SW480 (cell line): ENCODE measurements at regions not wholly inside any gene's neighbourhood (a gene's known extent, or its start where the extent isn't known, plus 50 kb on each side); places are given as distances from the start of the nearest gene placed in this dataset.

Source experiments
- DNase-seq: peaks from one replicate; pipeline ENCODE4 v3.0.0-alpha.2; 2016; ENCODE audit warnings: low spot score

- no peak for DNase-seq
Observed at GRCh38 chr11:112465433-112466024, 204.9 kb upstream of the PLET1 start.

GRCh38 chr11:112467721-112468120 is 207.1 kb upstream of the PLET1 start:
- DNase-seq, result no peak

GRCh38 chr11:112469376-112469775 is 208.7 kb upstream of the PLET1 start:
- DNase-seq, result no peak

GRCh38 chr11:112470355-112470754 is 209.7 kb upstream of the PLET1 start:
- DNase-seq, result peak; percentile 28

GRCh38 chr11:112471731-112472130 is 211.1 kb upstream of the PLET1 start:
- DNase-seq, result no peak

- DNase-seq, result no peak
Observed at GRCh38 chr11:112477152-112477551, 216.5 kb upstream of the PLET1 start.

- no peak for DNase-seq
Observed at GRCh38 chr11:112477581-112478317, 217.1 kb upstream of the PLET1 start.

- no peak for DNase-seq
Observed at GRCh38 chr11:112478806-112479205, 218.1 kb upstream of the PLET1 start.

GRCh38 chr11:112481431-112481830 is 220.8 kb upstream of the PLET1 start:
- DNase-seq, result no peak

- no peak for DNase-seq
Observed at GRCh38 chr11:112481893-112482292, 221.2 kb upstream of the PLET1 start.

GRCh38 chr11:112485280-112485679 is 224.6 kb upstream of the PLET1 start:
- no peak for DNase-seq

- no peak for DNase-seq
Observed at GRCh38 chr11:112497826-112498225, 237.2 kb upstream of the PLET1 start.

- no peak for DNase-seq
Observed at GRCh38 chr11:112498701-112499100, 238.0 kb upstream of the PLET1 start.

GRCh38 chr11:112499153-112499880 is 238.7 kb upstream of the PLET1 start:
- DNase-seq, result no peak

- DNase-seq, result no peak
Observed at GRCh38 chr11:112499881-112500204, 239.2 kb upstream of the PLET1 start.

- DNase-seq, result no peak
Observed at GRCh38 chr11:112503410-112503809, 242.8 kb upstream of the PLET1 start.

- no peak for DNase-seq
Observed at GRCh38 chr11:112504056-112504455, 243.4 kb upstream of the PLET1 start.

GRCh38 chr11:112506852-112507251 is 246.2 kb upstream of the PLET1 start:
- no peak for DNase-seq

GRCh38 chr11:112507281-112507680 is 246.6 kb upstream of the PLET1 start:
- no peak for DNase-seq

- no peak for DNase-seq
Observed at GRCh38 chr11:112508750-112509149, 248.1 kb upstream of the PLET1 start.

- no peak for DNase-seq
Observed at GRCh38 chr11:112509300-112509699, 248.6 kb upstream of the PLET1 start.

- no peak for DNase-seq
Observed at GRCh38 chr11:112511271-112511670, 250.6 kb upstream of the PLET1 start.

- DNase-seq, result no peak
Observed at GRCh38 chr11:112511911-112512310, 251.3 kb upstream of the PLET1 start.
